ENCODE measurements at regions not wholly inside any gene's neighbourhood (a gene's known extent, or its start where the extent isn't known, plus 50 kb on each side); places are given as distances from the start of the nearest gene placed in this dataset.
A peak's percentile ranks its signal among the peaks of the same experiment; 100 is the strongest.

DNA sequence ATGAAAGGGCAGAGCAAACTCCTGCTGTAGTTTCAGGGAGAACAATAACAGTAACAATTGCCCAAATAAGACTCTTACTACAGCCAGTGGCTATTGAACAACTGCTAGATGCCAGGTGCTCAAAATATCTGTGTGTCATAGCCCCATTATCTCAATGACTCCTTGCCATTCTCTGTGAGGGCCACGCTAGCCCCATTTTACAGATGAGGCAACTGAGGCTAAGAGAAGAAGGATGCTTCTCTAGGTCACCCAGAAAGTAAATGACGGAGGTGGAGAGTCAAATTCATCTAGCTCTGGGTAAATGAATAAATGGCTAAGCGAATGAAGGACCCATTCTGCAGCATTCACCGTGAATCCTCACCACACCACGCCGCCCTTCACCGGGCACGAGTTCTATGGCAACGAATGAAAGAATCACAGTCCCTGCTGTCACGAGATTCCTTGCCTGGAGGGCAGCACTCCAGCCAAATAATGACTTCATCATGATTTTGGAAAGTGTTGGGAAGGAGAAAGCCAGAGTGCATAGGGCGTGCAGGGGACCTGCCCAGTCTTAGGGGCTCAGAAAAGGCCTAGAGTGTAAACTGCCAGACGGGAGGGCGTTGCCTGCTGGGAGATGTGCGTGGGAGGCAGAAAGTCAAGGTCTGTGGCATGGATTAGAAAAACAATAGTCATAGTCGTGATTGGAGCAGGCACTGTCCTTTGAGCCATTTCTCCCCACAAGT is 147.2 kb downstream of the C9orf50 start:
- no peak for DNase-seq (ENCODE audit: low read depth in 2 of 2)

DNA sequence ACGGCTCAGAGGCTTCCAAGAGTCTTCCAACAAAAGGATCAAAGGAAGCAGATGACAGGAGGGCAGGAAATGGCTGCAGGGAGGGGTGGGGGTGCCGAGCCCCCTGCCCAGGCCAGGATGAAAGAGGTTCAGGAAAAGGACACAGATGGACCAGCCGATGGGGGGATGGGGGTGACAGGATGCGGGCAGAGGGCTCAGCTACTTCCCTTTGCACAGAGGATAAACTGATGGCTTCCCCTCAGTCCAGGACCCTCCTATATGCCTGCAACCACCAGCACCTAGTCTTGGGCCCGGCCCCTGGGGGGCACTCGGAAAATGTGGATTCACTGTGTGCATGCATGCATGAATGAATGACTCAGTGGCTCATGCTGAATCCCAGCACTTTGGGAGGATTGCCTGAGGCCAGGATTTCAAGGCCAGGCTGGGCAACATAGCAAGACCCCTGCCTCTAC is 148.2 kb downstream of the C9orf50 start:
- no peak for DNase-seq (ENCODE audit: low read depth in 2 of 2)

- no peak for DNase-seq (ENCODE audit: low read depth in 2 of 2)
Measured at GRCh38 chr9:129471201-129472019, 149.5 kb downstream of the C9orf50 start.

DNA sequence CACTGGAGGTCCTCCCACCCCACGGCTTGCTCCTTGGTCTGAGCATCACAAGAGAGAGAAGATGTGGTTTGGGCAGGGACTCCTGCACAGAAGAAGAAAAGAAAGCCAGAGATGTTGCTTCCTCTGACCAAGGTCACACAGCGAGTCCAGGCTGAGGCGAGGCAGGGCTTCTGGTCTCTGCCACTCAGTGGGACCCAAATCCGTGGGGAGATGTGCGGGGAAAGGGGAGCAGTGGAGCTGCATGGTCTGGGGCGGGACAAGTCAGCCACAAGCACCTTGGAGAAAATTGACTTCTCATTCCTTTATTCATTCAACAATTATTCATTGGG is 150.9 kb downstream of the C9orf50 start:
- DNase-seq (ENCODE audit: low read depth in 2 of 2): no peak

DNA sequence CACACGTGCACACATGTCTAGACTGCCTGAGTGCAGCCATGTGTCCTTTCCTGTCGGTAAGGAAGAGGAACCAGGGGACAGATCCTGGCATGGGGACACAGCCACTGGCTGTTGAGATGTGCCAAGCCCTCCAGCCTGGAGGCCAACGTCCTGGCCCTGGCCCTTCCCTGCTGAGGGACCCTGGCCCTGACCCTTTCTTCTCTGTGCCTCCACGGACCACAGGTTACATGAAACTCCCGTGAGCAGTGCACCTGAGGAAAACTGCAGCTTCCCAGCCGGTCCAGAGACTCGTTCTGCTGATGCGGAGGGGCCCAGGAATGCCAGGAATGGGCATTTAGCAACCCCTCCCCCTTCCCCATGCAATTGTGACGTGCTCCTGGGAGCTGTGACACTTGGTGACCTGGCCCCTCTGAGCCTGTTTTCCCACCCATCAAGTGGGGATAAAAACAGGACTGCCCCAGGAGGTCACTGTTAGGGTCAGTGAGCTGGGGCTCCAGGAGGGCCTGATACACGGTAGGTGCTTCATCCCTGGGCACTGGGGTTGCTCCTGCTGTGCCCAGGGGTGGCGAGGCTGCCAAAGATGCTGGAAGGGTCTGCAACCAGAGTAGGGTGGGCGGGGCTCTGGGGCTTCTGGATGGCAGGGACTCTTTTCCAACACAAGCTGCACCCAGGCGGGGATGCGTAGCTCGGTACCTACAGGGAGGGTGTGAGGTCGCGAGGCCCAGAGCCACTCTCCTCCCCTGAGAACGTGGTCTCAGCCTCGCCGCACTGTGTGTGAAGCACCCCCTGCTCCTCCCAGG is 151.5 kb downstream of the C9orf50 start:
- DNase-seq (ENCODE audit: low read depth in 2 of 2): no peak

DNA sequence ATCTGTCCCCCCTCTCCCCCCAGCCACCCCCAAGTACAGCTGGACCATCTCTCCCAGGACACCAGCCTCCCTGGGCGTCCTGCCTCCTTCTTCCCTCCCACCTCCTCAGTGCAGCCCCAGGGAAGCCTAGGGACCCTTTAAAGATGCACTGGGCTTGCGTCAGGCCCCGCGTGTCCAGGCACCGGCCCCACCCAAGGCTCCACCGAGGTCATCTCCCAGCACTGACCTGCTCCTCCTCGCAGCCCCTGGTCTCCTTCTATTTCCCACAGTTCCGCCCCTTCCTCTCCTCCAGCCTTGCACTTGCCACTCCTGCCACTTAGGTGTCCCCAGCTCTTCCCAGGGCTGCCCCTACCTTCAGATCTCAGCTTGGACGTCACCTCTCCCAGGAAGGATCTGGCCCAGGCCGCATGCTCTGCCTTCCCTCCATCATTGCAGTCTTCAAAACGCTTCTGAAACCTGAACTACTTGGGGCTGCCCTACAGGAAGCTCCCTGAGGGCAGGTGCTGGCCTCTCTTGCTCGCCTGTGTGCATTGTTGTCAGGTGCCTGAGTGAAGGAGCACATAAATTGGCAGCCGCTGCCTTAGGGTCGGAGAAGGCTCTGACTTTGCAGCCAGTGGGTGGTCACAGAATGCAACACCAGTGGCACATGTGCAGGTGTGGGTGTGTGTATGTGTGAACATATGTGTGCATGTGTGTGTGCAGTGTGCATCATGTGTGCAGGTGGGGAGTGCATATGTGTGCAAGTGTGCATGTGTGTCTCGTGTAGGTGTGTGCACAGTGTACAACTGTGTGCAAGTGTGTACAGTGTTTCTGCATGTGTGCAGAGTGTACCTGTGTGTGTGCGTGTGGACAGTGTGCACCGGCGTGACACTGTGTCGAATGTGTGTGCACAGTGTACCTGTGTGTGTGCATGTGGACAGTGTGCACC is 152.9 kb downstream of the C9orf50 start:
- no peak for DNase-seq (ENCODE audit: low read depth in 2 of 2)

- no peak for DNase-seq (ENCODE audit: low read depth in 2 of 2)
Measured at GRCh38 chr9:129467004-129467588, 153.8 kb downstream of the C9orf50 start.

- DNase-seq (ENCODE audit: low read depth in 2 of 2): no peak
Measured at GRCh38 chr9:129465834-129466535, 154.9 kb downstream of the C9orf50 start.

GRCh38 chr9:129464972-129465833 is 155.7 kb downstream of the C9orf50 start:
- no peak for DNase-seq (ENCODE audit: low read depth in 2 of 2)

GRCh38 chr9:129463994-129464393 is 156.9 kb downstream of the C9orf50 start:
- no peak for DNase-seq (ENCODE audit: low read depth in 2 of 2)

GRCh38 chr9:129463477-129463876 is 157.4 kb downstream of the C9orf50 start:
- DNase-seq (ENCODE audit: low read depth in 2 of 2): no peak

DNA sequence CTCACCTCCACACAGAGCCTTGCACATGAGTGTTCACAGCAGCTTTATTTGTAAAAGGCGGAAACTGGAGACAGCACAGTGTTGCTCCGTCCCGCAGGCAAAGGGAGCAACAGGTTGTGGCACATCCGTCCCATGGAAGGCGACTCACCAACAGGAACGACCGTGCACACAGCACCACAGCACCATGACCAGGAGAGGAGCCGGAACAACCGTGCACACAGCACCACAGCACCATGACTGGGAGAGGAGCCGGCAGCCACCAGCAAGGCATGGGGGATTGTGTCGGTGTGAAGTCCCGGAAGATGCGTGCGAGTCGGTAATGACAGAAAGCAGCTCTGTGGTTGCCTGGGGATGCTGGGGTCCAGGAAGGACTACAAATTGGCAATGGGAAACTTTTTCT is 158.5 kb downstream of the C9orf50 start:
- DNase-seq (ENCODE audit: low read depth in 2 of 2): no peak

- peak; percentile 99 for DNase-seq (ENCODE audit: low read depth in 2 of 2)
Measured at GRCh38 chr9:129460323-129461261, 160.3 kb downstream of the C9orf50 start.

DNA sequence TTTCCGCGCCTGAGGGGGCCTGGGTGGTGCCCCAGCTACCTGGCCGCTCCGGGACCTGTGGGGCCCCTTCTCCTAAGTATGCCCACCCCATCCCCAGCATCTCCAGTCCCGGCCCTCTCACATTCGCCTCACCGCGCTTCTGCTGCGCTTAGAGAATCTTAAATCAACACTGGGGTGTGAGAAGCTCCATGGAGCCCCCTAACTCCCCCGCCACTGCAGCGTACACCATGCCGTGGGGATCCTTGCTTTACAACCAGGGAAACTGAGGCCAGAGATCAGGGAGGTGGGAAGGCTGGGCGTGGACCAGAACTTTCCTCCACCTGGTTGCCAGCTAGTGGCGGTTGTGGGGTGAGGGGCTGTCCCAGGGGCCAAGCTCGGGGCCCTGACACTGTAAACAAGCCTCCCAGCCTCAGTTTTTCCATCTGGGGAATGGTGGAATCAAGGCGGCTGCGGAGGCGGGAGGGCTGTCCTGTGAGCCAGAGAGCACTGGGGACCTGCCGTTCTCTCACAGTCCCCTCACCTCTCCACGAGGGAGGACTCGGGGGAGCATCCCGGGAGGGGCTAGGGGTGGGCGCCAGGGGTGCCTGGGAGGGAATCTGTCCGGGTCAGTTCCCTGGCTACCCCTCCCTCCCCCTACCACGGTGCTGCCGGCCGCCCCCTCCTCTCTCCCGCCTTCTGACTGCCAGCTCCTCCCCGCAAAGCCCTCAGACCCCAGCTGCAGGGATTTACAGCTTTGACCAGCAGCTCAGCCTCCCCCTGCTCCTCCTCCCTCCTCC is 161.2 kb downstream of the C9orf50 start:
- no peak for DNase-seq (ENCODE audit: low read depth in 2 of 2)

- no peak for DNase-seq (ENCODE audit: low read depth in 2 of 2)
Measured at GRCh38 chr9:129458663-129459546, 162.0 kb downstream of the C9orf50 start.

DNA sequence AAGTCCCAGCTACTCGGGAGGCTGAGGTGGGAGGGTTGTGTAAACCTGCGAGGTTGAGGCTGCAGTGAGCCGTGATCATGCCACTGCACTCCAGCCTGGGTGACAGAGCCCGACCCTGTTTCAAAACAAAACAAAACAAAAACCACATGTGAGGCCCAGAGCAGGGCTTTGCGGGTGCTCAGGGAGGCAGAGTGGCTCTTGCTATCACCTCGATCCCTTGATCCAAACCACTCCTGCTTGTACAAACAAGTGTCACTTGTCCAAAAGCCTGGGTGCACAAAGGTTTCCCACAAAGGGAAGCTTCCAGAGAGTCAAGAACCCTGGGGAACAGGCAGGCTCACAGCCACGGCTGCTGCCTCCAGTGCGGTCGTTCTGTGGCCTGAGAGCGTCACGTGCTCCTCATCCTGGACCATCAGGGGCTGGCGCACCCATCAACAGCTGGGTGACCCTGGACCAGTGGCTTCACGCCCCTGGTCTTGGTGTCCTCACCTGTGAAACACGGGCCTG is 162.7 kb downstream of the C9orf50 start:
- DNase-seq (ENCODE audit: low read depth in 2 of 2): no peak
